Adrenal gland (tissue), 9 donors: ENCODE measurements at regions not wholly inside any gene's neighbourhood (a gene's known extent, or its start where the extent isn't known, plus 50 kb on each side); places are given as distances from the start of the nearest gene placed in this dataset.

ENCODE experiments used
- DNase-seq, 7 donors: peaks; one replicate each; pipeline ENCODE4 v3.0.0-alpha.2; 2019 to 2020
- H3K27ac ChIP-seq, 5 donors: fragments of 200-600 bp; sonication (generic) in 4 of 5; 1 replicate in 3 of 5; 2 replicates in 2 of 5; pipeline versions ENCODE4 v1.5.1 to v1.8.0; 2016 to 2020; ENCODE audit warnings: mild to moderate bottlenecking in 1 of 5
- H3K27me3 ChIP-seq: fragments of 200-600 bp; 2 replicates; pipeline ENCODE4 v1.8.0; 2021
- H3K36me3 ChIP-seq, 2 donors: fragments of 200-600 bp; replicated peaks in 1 of 2; 1 replicate in 1 of 2; 2 replicates in 1 of 2; pipeline versions ENCODE4 v1.5.1 to v1.8.0; 2018 to 2022
- H3K4me1 ChIP-seq, 2 donors: fragments of 200-600 bp; replicated peaks in 1 of 2; 1 replicate in 1 of 2; 2 replicates in 1 of 2; pipeline versions ENCODE4 v1.5.1 to v1.8.0; 2018 to 2021
- H3K4me3 ChIP-seq, 4 donors: fragments of 200-600 bp; sonication (generic) in 3 of 4; one replicate each; pipeline ENCODE4 v1.5.1; 2016 to 2018
- H3K9me3 ChIP-seq, 3 donors: fragments of 200-600 bp; sonication (generic) in 1 of 3; replicated peaks in 1 of 3; 1 replicate in 2 of 3; 2 replicates in 1 of 3; pipeline versions ENCODE4 v1.5.1 to v1.8.0; 2016 to 2021
- CTCF ChIP-seq, 6 experiments: fragments of 450-650 bp in 4 of 6; fragments of 200-600 bp in 2 of 6; sonication (generic) in 1 of 6; IDR thresholded peaks; 1 replicate in 5 of 6; 2 replicates in 1 of 6; pipeline versions ENCODE4 v1.5.1 to v1.8.0; 2016 to 2021; ENCODE audit warnings: antibody characterized with exemption in 6 of 6, mild to moderate bottlenecking in 2 of 6, moderate library complexity in 1 of 6
- POLR2A ChIP-seq, 2 donors: fragments of 450-650 bp; IDR thresholded peaks; one replicate each; pipeline ENCODE4 v1.6.1; 2017; ENCODE audit warnings: antibody characterized with exemption in 2 of 2, mild to moderate bottlenecking in 2 of 2, moderate library complexity in 1 of 2
- WGBS, 4 donors: extraction: QIAGEN DNeasy Blood & Tissue Kit in 2 of 4; methylation state at CpG; one replicate each; pipeline versions ENCODE4 v1.1.5 to v1.1.7; 2013 to 2017; 5-methylcytosine and 5-hydroxymethylcytosine counted together
- intact Hi-C, 2 donors: fragments of 100-400 bp; cut with DNase I; formaldehyde crosslinking; loops; one replicate each; pipeline versions ENCODE4 v1.14.1 to v1.15.0; 2022 to 2023
- donor health status: healthy with polysubstance abuse.
- donor health status: Bipolar disorder and iron deficiency.
- donor health status: DM: yes; HTN: yes; CAD: no.
- donor health status: DM: no; HTN: no; CAD: no.
- donor health status: DM: no; HTN: no; CAD: no.

- Histone ChIP-seq H3K4me3 (no peak overlapping the region), H3K36me3 (no peaks in the 10 kb centered on the region), H3K27me3 (no peaks in the 10 kb centered on the region), H3K27ac (no peak overlapping the region), H3K4me1 (no peaks in the 10 kb centered on the region), H3K9me3 (no peaks in the 10 kb centered on the region)
- 80 to 97% (median 84%) methylated on average over 1 of the region's 1 CpG for WGBS, 4 donors
- intact Hi-C loops, result no loop called here
- TF ChIP-seq POLR2A (IDR thresholded peaks at IDR 0.05) (no peak), CTCF (IDR thresholded peaks at IDR 0.05) (no peak)
- DNase-seq, result no peak
These were observed 59.3 kb downstream of the EBLN2 start for GRCh38 chr3:73120710-73121109.

- 78 to 97% (median 90%) methylated on average over 2 of the region's 2 CpGs for WGBS, 4 donors
- no peak for DNase-seq
- no peak overlapping the region for H3K27ac ChIP-seq
- intact Hi-C loops, result no loop called here
- H3K4me3 ChIP-seq, result no peak overlapping the region
- no peaks in the 10 kb centered on the region for H3K36me3 ChIP-seq
- no peaks in the 10 kb centered on the region for H3K27me3 ChIP-seq
- TF ChIP-seq POLR2A (IDR thresholded peaks at IDR 0.05) (no peak), CTCF (IDR thresholded peaks at IDR 0.05) (no peak)
- no peaks in the 10 kb centered on the region for H3K9me3 ChIP-seq
- H3K4me1 ChIP-seq, result no peaks in the 10 kb centered on the region
These were observed 60.3 kb downstream of the EBLN2 start for GRCh38 chr3:73121669-73122331.

- no peak overlapping the region for H3K4me3 ChIP-seq
- intact Hi-C loops, result no loop called here
- peaks cover 0 to 4% (median 0%) of the 10 kb centered on the region in 3 donors for H3K9me3 ChIP-seq
- H3K36me3 ChIP-seq, result no peaks in the 10 kb centered on the region
- TF ChIP-seq POLR2A (IDR thresholded peaks at IDR 0.05) (no peak), CTCF (IDR thresholded peaks at IDR 0.05) (no peak)
- no peak overlapping the region for H3K27ac ChIP-seq
- 50 to 61% (median 56%) methylated on average over 1 of the region's 1 CpG for WGBS, 4 donors
- no peaks in the 10 kb centered on the region for H3K4me1 ChIP-seq
- no peaks in the 10 kb centered on the region for H3K27me3 ChIP-seq
- DNase-seq, result no peak
These were observed 72.6 kb downstream of the EBLN2 start for GRCh38 chr3:73134034-73134433.

GRCh38 chr3:73136941-73137340 is 75.5 kb downstream of the EBLN2 start:
- no peak overlapping the region for H3K27ac ChIP-seq
- WGBS, 4 donors, result 79 to 89% (median 83%) methylated on average over 6 of the region's 6 CpGs
- H3K4me1 ChIP-seq, result no peaks in the 10 kb centered on the region
- DNase-seq, result no peak
- intact Hi-C loops, result no loop called here
- H3K36me3 ChIP-seq, result no peaks in the 10 kb centered on the region
- H3K4me3 ChIP-seq, result no peak overlapping the region
- peaks cover 0 to 4% (median 0%) of the 10 kb centered on the region in 3 donors for H3K9me3 ChIP-seq
- TF ChIP-seq CTCF (IDR thresholded peaks at IDR 0.05) (no peak), POLR2A (IDR thresholded peaks at IDR 0.05) (no peak)
- H3K27me3 ChIP-seq, result no peaks in the 10 kb centered on the region
